ENCODE measurements at regions not wholly inside any gene's neighbourhood (a gene's known extent, or its start where the extent isn't known, plus 50 kb on each side); places are given as distances from the start of the nearest gene placed in this dataset.
"Not testable (repeated sequence)": the region's sequence is repeated elsewhere in the genome, so short reads cannot be mapped to it uniquely, and the experiment has no call there.

- DNase-seq: no peak
- WGBS, 5 donors: 80 to 94% (median 90%) methylated on average over 1 of the region's 1 CpG
- intact Hi-C loops (cut with DNase I; ENCODE audit: low total_unique reads): no loop called here
- H3K27me3 ChIP-seq (replicated peaks in 1 of 7): no peaks in the 10 kb centered on the region
- H3K27ac ChIP-seq: no peak overlapping the region
- H3K4me3 ChIP-seq: no peak overlapping the region
- H3K9me3 ChIP-seq: peaks cover 0 to 5% (median 0%) of the 10 kb centered on the region in 8 donors
- TF ChIP-seq POLR2AphosphoS5 (IDR thresholded peaks at IDR 0.05) (no peak), CTCF (IDR thresholded peaks at IDR 0.05 in 8 of 11, conservative IDR thresholded peaks at IDR 0.05 in 3 of 11) (no peak), POLR2A (IDR thresholded peaks at IDR 0.05) (no peak)
- H3K36me3 ChIP-seq: no peaks in the 10 kb centered on the region
- H3K4me1 ChIP-seq: peaks cover 0 to 14% (median 8%) of the 10 kb centered on the region in 6 donors
Measured at GRCh38 chr9:96057155-96057554, 181.7 kb downstream of the ERCC6L2 start.

GRCh38 chr9:96056226-96056625 is 180.7 kb downstream of the ERCC6L2 start:
- H3K4me3 ChIP-seq: no peak overlapping the region
- 83 to 94% (median 90%) methylated on average over 5 of the region's 5 CpGs for WGBS, 5 donors
- H3K9me3 ChIP-seq: peaks cover 0 to 6% (median 0%) of the 10 kb centered on the region in 8 donors
- intact Hi-C loops (cut with DNase I; ENCODE audit: low total_unique reads): no loop called here
- no peak for DNase-seq
- no peaks in the 10 kb centered on the region for H3K36me3 ChIP-seq
- H3K4me1 ChIP-seq: peaks cover 0 to 5% (median under 1%) of the 10 kb centered on the region in 6 donors
- TF ChIP-seq CTCF (IDR thresholded peaks at IDR 0.05 in 8 of 11, conservative IDR thresholded peaks at IDR 0.05 in 3 of 11): no peak
- H3K27me3 ChIP-seq (replicated peaks in 1 of 7): no peaks in the 10 kb centered on the region
- no peak overlapping the region for H3K27ac ChIP-seq

GRCh38 chr9:96054248-96054647 is 178.8 kb downstream of the ERCC6L2 start:
- intact Hi-C loops (cut with DNase I; ENCODE audit: low total_unique reads); DNase-seq: not testable (repeated sequence)

GRCh38 chr9:96052686-96053085 is 177.2 kb downstream of the ERCC6L2 start:
- TF ChIP-seq POLR2A (IDR thresholded peaks at IDR 0.05): no peak
- no peak for TF ChIP-seq CTCF (IDR thresholded peaks at IDR 0.05 in 8 of 11, conservative IDR thresholded peaks at IDR 0.05 in 3 of 11)
- no peak for TF ChIP-seq POLR2AphosphoS5 (IDR thresholded peaks at IDR 0.05)
- no peaks in the 10 kb centered on the region for H3K27me3 ChIP-seq (replicated peaks in 1 of 7)
- DNase-seq: no peak
- intact Hi-C loops (cut with DNase I; ENCODE audit: low total_unique reads): no loop called here
- WGBS, 5 donors: 58 to 84% (median 63%) methylated on average over 6 of the region's 6 CpGs
- peaks cover 0 to 12% (median 2%) of the 10 kb centered on the region in 6 donors for H3K4me1 ChIP-seq
- no peak overlapping the region for H3K4me3 ChIP-seq
- H3K36me3 ChIP-seq: no peaks in the 10 kb centered on the region
- peaks cover 0 to 6% (median 0%) of the 10 kb centered on the region in 8 donors for H3K9me3 ChIP-seq
- no peak overlapping the region for H3K27ac ChIP-seq

More at GRCh38 chr9:96054248-96054647, 178.8 kb downstream of the ERCC6L2 start:
- H3K27me3 ChIP-seq (replicated peaks in 1 of 7); H3K9me3 ChIP-seq; H3K27ac ChIP-seq; H3K4me3 ChIP-seq; H3K4me1 ChIP-seq; H3K36me3 ChIP-seq: not testable (repeated sequence)
- WGBS, 5 donors: 84 to 92% (median 88%) methylated on average over 5 of the region's 5 CpGs

GRCh38 chr9:96051423-96051822 is 175.9 kb downstream of the ERCC6L2 start:
- H3K9me3 ChIP-seq: peaks cover 0 to 6% (median 0%) of the 10 kb centered on the region in 8 donors
- H3K36me3 ChIP-seq: no peaks in the 10 kb centered on the region
- no peaks in the 10 kb centered on the region for H3K27me3 ChIP-seq (replicated peaks in 1 of 7)
- H3K4me3 ChIP-seq: no peak overlapping the region
- intact Hi-C loops (cut with DNase I; ENCODE audit: low total_unique reads): no loop called here
- WGBS, 5 donors: 75 to 84% (median 82%) methylated on average over 7 of the region's 7 CpGs
- no peak overlapping the region for H3K27ac ChIP-seq
- no peak for DNase-seq
- peaks cover 0 to 12% (median 2%) of the 10 kb centered on the region in 6 donors for H3K4me1 ChIP-seq
- no peak for TF ChIP-seq POLR2A (IDR thresholded peaks at IDR 0.05)
- no peak for TF ChIP-seq POLR2AphosphoS5 (IDR thresholded peaks at IDR 0.05)
- no peak for TF ChIP-seq CTCF (IDR thresholded peaks at IDR 0.05 in 8 of 11, conservative IDR thresholded peaks at IDR 0.05 in 3 of 11)

Measured in spleen (tissue), 11 donors.